Kidney epithelial cell (primary cell): ENCODE measurements at regions not wholly inside any gene's neighbourhood (a gene's known extent, or its start where the extent isn't known, plus 50 kb on each side); places are given as distances from the start of the nearest gene placed in this dataset.
A peak's percentile ranks its signal among the peaks of the same experiment; 100 is the strongest.

ENCODE experiments used
- DNase-seq: peaks from one replicate; pipeline ENCODE4 v3.0.0-alpha.2; 2010; ENCODE audit warnings: low read depth
- H3K27me3 ChIP-seq: 2 replicates; pipeline ENCODE4 v1.6.0; 2011; ENCODE audit warnings: low read length; ENCODE audit not compliant: control insufficient read depth, insufficient read depth
- H3K36me3 ChIP-seq: 2 replicates; pipeline ENCODE4 v1.5.1; 2011; ENCODE audit warnings: low read length; ENCODE audit not compliant: control insufficient read depth, insufficient read depth
- H3K4me3 ChIP-seq: 2 replicates; pipeline ENCODE4 v1.5.1; 2011; ENCODE audit warnings: low read depth, mild to moderate bottlenecking, control low read depth, low read length
- CTCF ChIP-seq: IDR thresholded peaks from 2 replicates; pipeline ENCODE4 v1.5.1; 2011; ENCODE audit warnings: mild to moderate bottlenecking, moderate library complexity, low read length, control low read depth, inconsistent platforms; ENCODE audit not compliant: insufficient read depth, poor library complexity, severe bottlenecking

GRCh38 chr15:67955252-67955651, 98.9 kb upstream of the PIAS1 start:
- no peaks in the 10 kb centered on the region for H3K27me3 ChIP-seq
- no peak overlapping the region for H3K4me3 ChIP-seq
- TF ChIP-seq CTCF, result no peak
- DNase-seq, result no peak
- no peaks in the 10 kb centered on the region for H3K36me3 ChIP-seq

- Histone ChIP-seq H3K36me3 (no peaks in the 10 kb centered on the region), H3K27me3 (no peaks in the 10 kb centered on the region), H3K4me3 (no peak overlapping the region)
- TF ChIP-seq CTCF, result no peak
- DNase-seq, result no peak
Observed at GRCh38 chr15:67957435-67958132, 96.5 kb upstream of the PIAS1 start.

GRCh38 chr15:67967871-67968431, 86.2 kb upstream of the PIAS1 start:
- Histone ChIP-seq H3K27me3 (no peaks in the 10 kb centered on the region), H3K36me3 (no peaks in the 10 kb centered on the region), H3K4me3 (peak overlapping the region; percentile 17)
- TF ChIP-seq CTCF, result no peak
- DNase-seq, result no peak

- no peak for TF ChIP-seq CTCF
- DNase-seq, result no peak
- Histone ChIP-seq H3K27me3 (no peaks in the 10 kb centered on the region), H3K36me3 (no peaks in the 10 kb centered on the region), H3K4me3 (no peak overlapping the region)
Observed at GRCh38 chr15:67968564-67968963, 85.6 kb upstream of the PIAS1 start.

- H3K4me3 ChIP-seq, result no peak overlapping the region
- TF ChIP-seq CTCF, result no peak
Observed at GRCh38 chr15:67968966-67969365, 85.1 kb upstream of the PIAS1 start.

GRCh38 chr15:67969892-67970291, 84.2 kb upstream of the PIAS1 start:
- DNase-seq, result no peak
- Histone ChIP-seq H3K4me3 (no peak overlapping the region), H3K27me3 (no peaks in the 10 kb centered on the region), H3K36me3 (no peaks in the 10 kb centered on the region)
- TF ChIP-seq CTCF, result no peak

More at GRCh38 chr15:67968966-67969365, 85.1 kb upstream of the PIAS1 start:
- no peaks in the 10 kb centered on the region for H3K27me3 ChIP-seq
- no peaks in the 10 kb centered on the region for H3K36me3 ChIP-seq
- DNase-seq, result no peak
